ENCODE measurements at regions not wholly inside any gene's neighbourhood (a gene's known extent, or its start where the extent isn't known, plus 50 kb on each side); places are given as distances from the start of the nearest gene placed in this dataset.

GRCh38 chr15:38876211-38876610 is 311.6 kb upstream of the RASGRP1 start:
- H2BK15ac ChIP-seq (ENCODE audit: low read length): no peak overlapping the region
- H3K14ac ChIP-seq (ENCODE audit: insufficient read length): no peak overlapping the region
- no peak overlapping the region for H3K23ac ChIP-seq (ENCODE audit: insufficient read length)
- H2AFZ ChIP-seq (ENCODE audit: low read length): no peak overlapping the region
- H4K5ac ChIP-seq (ENCODE audit: insufficient read length, low read depth, low read length): no peak overlapping the region
- H3K27me3 ChIP-seq (replicated peaks in 1 of 4; ENCODE audit: control insufficient read depth in 3 of 4, extremely low read depth in 1 of 4, insufficient read depth in 3 of 4, low read length in 3 of 4): no peaks in the 10 kb centered on the region
- no peak overlapping the region for H3K4me2 ChIP-seq (ENCODE audit: insufficient read depth in 1 of 2, low read depth in 2 of 2, low read length in 2 of 2)
- H3K9ac ChIP-seq (replicated peaks in 1 of 4; ENCODE audit: extremely low read depth in 1 of 4, low read depth in 3 of 4, low read length in 3 of 4): no peak overlapping the region
- no peak overlapping the region for H4K8ac ChIP-seq (ENCODE audit: extremely low read depth, insufficient read depth, low read length)
- FAIRE-seq (no peak), DNase-seq (ENCODE audit: low read depth in 1 of 2, low spot score in 2 of 2) (no peak)
- no peaks in the 10 kb centered on the region for H3K79me2 ChIP-seq (ENCODE audit: control insufficient read depth in 1 of 2, insufficient read depth in 2 of 2, low read length in 2 of 2)
- H3K4me3 ChIP-seq (ENCODE audit: extremely low read depth in 1 of 4, insufficient read depth in 2 of 4, low read depth in 3 of 4, low read length in 4 of 4): no peak overlapping the region
- H4K20me1 ChIP-seq (replicated peaks in 1 of 2; ENCODE audit: control insufficient read depth in 1 of 2, insufficient read depth in 2 of 2, low read length in 2 of 2): no peaks in the 10 kb centered on the region
- CTCF ChIA-PET (ENCODE audit: partially characterized antibody): interaction anchor here (0.7 to 1.6 kb wide), 3 partner anchors 23 to 598 kb away, joined by 4 to 5 read pairs (median 4); no protein-coding TSS in a partner anchor
- no peak overlapping the region for H2BK5ac ChIP-seq (ENCODE audit: low read depth, low read length)
- H2BK12ac ChIP-seq (ENCODE audit: low read depth, low read length): no peak overlapping the region
- no peak overlapping the region for H2AK5ac ChIP-seq (ENCODE audit: low read depth, low read length)
- peaks cover 3 to 6% of the 10 kb centered on the region in 2 experiments; a peak in 1 of 4 replicates for H3K9me3 ChIP-seq (ENCODE audit: insufficient read depth in 2 of 2, low read depth in 1 of 2, low read length in 1 of 2)
- H2BK20ac ChIP-seq (ENCODE audit: low read length): no peak overlapping the region
- no peak overlapping the region for H3K4ac ChIP-seq (replicated peaks; ENCODE audit: insufficient read length, low read depth, low read length)
- H3K18ac ChIP-seq (ENCODE audit: extremely low read depth, low read length): no peak overlapping the region
- no peak overlapping the region for H3K56ac ChIP-seq (replicated peaks; ENCODE audit: insufficient read length, low read depth, low read length)
- no peak overlapping the region for H2BK120ac ChIP-seq (replicated peaks; ENCODE audit: low read depth, low read length)
- 92% methylated on average over 6 of the region's 6 CpGs; no CpG with 5 or more reads in 1 of the 2 experiments for WGBS, 2 experiments (ENCODE audit: extremely low coverage in 1 of 2, insufficient coverage in 1 of 2, insufficient read length in 1 of 2, insufficient replicate concordance in 2 of 2, low coverage in 1 of 2, low lambda C conversion rate in 2 of 2, missing lambda C conversion rate in 1 of 2)
- TF ChIP-seq CREB1 (IDR thresholded peaks at IDR 0.05): no peak
- no peak for TF ChIP-seq FOSL1 (IDR thresholded peaks at IDR 0.05; ENCODE audit: insufficient read depth, low read depth, low read length)
- TF ChIP-seq MAX (IDR thresholded peaks at IDR 0.05): no peak
- no peak for TF ChIP-seq GABPA (IDR thresholded peaks at IDR 0.05; ENCODE audit: borderline replicate concordance, insufficient read depth, low read length)
- no peak for TF ChIP-seq SRF (IDR thresholded peaks at IDR 0.05; ENCODE audit: low read depth, low read length)
- no peak for TF ChIP-seq NANOG (IDR thresholded peaks at IDR 0.05; ENCODE audit: insufficient read depth, low read depth, low read length, poor library complexity, severe bottlenecking)
- no peak for TF ChIP-seq SUZ12 (IDR thresholded peaks at IDR 0.05; ENCODE audit: low read length)
- no peak for TF ChIP-seq MAFK (IDR thresholded peaks at IDR 0.05; ENCODE audit: low read depth, low read length)
- no peak for TF ChIP-seq SP1 (IDR thresholded peaks at IDR 0.05; ENCODE audit: low read depth, low read length)
- no peak for TF ChIP-seq CHD2 (IDR thresholded peaks at IDR 0.05; ENCODE audit: low read length)
- TF ChIP-seq SIRT6 (IDR thresholded peaks at IDR 0.05; ENCODE audit: low read length): no peak
- POLR2A ChIA-PET (ENCODE audit: partially characterized antibody): no interaction called here
- no peak overlapping the region for H4K91ac ChIP-seq (replicated peaks; ENCODE audit: insufficient read length, low read length)
- H3K4me1 ChIP-seq (replicated peaks in 1 of 4; ENCODE audit: control insufficient read depth in 3 of 4, insufficient read depth in 4 of 4, low read length in 3 of 4): no peaks in the 10 kb centered on the region
- no peaks in the 10 kb centered on the region for H3K23me2 ChIP-seq (ENCODE audit: low read depth, low read length)
- no peaks in the 10 kb centered on the region for H3K79me1 ChIP-seq (ENCODE audit: low read depth, low read length)
- H3K27ac ChIP-seq (ENCODE audit: low read depth, low read length): no peak overlapping the region
- no peaks in the 10 kb centered on the region for H3K36me3 ChIP-seq (ENCODE audit: control insufficient read depth in 2 of 4, insufficient read depth in 4 of 4, low read length in 3 of 4)
